HCT116 (cell line): ENCODE measurements at regions not wholly inside any gene's neighbourhood (a gene's known extent, or its start where the extent isn't known, plus 50 kb on each side); places are given as distances from the start of the nearest gene placed in this dataset.

Experiments
- ATAC-seq: fragments of 200-7000 bp; cut with Tn5 transposase; 2 replicates; pipeline ENCODE4 v1.9.1; 2020; ENCODE audit warnings: mild to moderate bottlenecking, moderate library complexity
- BruUV-seq: library from RNA; stranded (reverse); fragments of 400-500 nt; replicated peaks from 2 replicates; lab custom pipeline; 2021; lab: Mats Ljungman, UMichigan
- CTCF ChIA-PET: fragments of 300-600 bp; sonication (Branson Sonifier 250); formaldehyde crosslinking; loops from one replicate; lab custom pipeline; 2021; ENCODE audit warnings: antibody characterized with exemption; lab: Charles Lee
- POLR2A ChIA-PET: fragments of 300-600, 350-600 bp; sonication (Branson Sonifier 250); formaldehyde crosslinking; loops from one replicate; lab custom pipeline; 2021; ENCODE audit warnings: antibody characterized with exemption; lab: Charles Lee
- RAD21 ChIA-PET, 2 experiments: fragments of 300-600 bp; sonication (Branson Sonifier 250); formaldehyde crosslinking; loops; one replicate each; lab custom pipeline; 2023; ENCODE audit warnings: low total read pairs in 2 of 2; ENCODE audit not compliant: uncharacterized antibody in 2 of 2, unreplicated experiment in 2 of 2, low non-redundant PET in 1 of 2; lab: Charles Lee
- DNase-seq: peaks from one replicate; pipeline ENCODE4 v3.0.0-alpha.2; 2010; ENCODE audit warnings: low read depth, low spot score
- H2AFZ ChIP-seq: fragments of 200-600 bp; shearing (Covaris generic), sonication (generic); 2 replicates; pipeline ENCODE4 v1.6.1; 2017; ENCODE audit warnings: low read depth, mixed run types, mixed read lengths, antibody characterized with exemption, low read length; ENCODE audit not compliant: poor library complexity, severe bottlenecking
- H3K27ac ChIP-seq: 2 replicates; pipeline ENCODE4 v1.5.1; 2012; ENCODE audit warnings: low read depth, low read length
- H3K27me3 ChIP-seq: fragments of 200-600 bp; sonication (generic); 2 replicates; pipeline ENCODE4 v1.6.1; 2016; ENCODE audit warnings: mixed run types, low read length, mixed read lengths; ENCODE audit not compliant: insufficient read depth
- H3K36me3 ChIP-seq, 2 experiments: fragments of 200-500 bp in 1 of 2; fragments of 200-600 bp in 1 of 2; sonication (Bioruptor generic) in 1 of 2; sonication (generic) in 1 of 2; 2 replicates each; pipeline versions ENCODE4 v1.5.1 to v1.6.1; 2014 to 2016; ENCODE audit warnings: low read length in 2 of 2, inconsistent platforms in 1 of 2, mixed read lengths in 1 of 2, mixed run types in 1 of 2; ENCODE audit not compliant: insufficient read depth in 2 of 2, control insufficient read depth in 1 of 2
- H3K4me1 ChIP-seq, 2 experiments: fragments of 200-600 bp in 1 of 2; sonication (generic) in 1 of 2; 2 replicates each; pipeline versions ENCODE4 v1.5.1 to v1.6.1; 2012 to 2017; ENCODE audit warnings: low read length in 2 of 2, inconsistent platforms in 1 of 2, mild to moderate bottlenecking in 1 of 2, mixed read lengths in 1 of 2, mixed run types in 1 of 2, moderate library complexity in 1 of 2; ENCODE audit not compliant: insufficient read depth in 2 of 2, control insufficient read depth in 1 of 2
- H3K4me2 ChIP-seq: fragments of 200-600 bp; sonication (generic); 2 replicates; pipeline ENCODE4 v1.6.1; 2017; ENCODE audit warnings: mixed run types, low read length, mixed read lengths
- H3K4me3 ChIP-seq, 2 experiments: fragments of 200-600 bp in 1 of 2; sonication (generic) in 1 of 2; replicated peaks in 1 of 2; 2 replicates each; pipeline ENCODE4 v1.5.1; 2011 to 2016; ENCODE audit warnings: low read length in 2 of 2, control low read depth in 1 of 2, low read depth in 1 of 2, mild to moderate bottlenecking in 1 of 2, mixed read lengths in 1 of 2, mixed run types in 1 of 2
- H3K79me2 ChIP-seq: fragments of 200-600 bp; sonication (generic); 2 replicates; pipeline ENCODE4 v1.6.1; 2017; ENCODE audit warnings: mild to moderate bottlenecking, mixed run types, low read length, moderate library complexity, mixed read lengths; ENCODE audit not compliant: insufficient read depth
- H3K9ac ChIP-seq: fragments of 200-600 bp; sonication (generic); 2 replicates; pipeline ENCODE4 v1.6.1; 2016; ENCODE audit warnings: low read length, mixed read lengths
- H3K9me2 ChIP-seq: fragments of 200-600 bp; sonication (generic), shearing (Covaris generic); 2 replicates; pipeline ENCODE4 v1.6.1; 2017; ENCODE audit warnings: mixed run types, mild to moderate bottlenecking, moderate library complexity; ENCODE audit not compliant: insufficient read depth
- H3K9me3 ChIP-seq, 2 experiments: fragments of 200-500 bp in 1 of 2; fragments of 200-600 bp in 1 of 2; sonication (Bioruptor generic) in 1 of 2; sonication (generic) in 1 of 2; 2 replicates each; pipeline ENCODE4 v1.6.1; 2014 to 2017; ENCODE audit warnings: low read length in 2 of 2, mixed read lengths in 2 of 2, inconsistent platforms in 1 of 2, low read depth in 1 of 2, mild to moderate bottlenecking in 1 of 2, mixed run types in 1 of 2, moderate library complexity in 1 of 2; ENCODE audit not compliant: control insufficient read depth in 1 of 2, insufficient read depth in 1 of 2
- H4K20me1 ChIP-seq: fragments of 200-600 bp; sonication (generic), shearing (Covaris generic); 2 replicates; pipeline ENCODE4 v1.6.1; 2017; ENCODE audit warnings: mixed run types, mild to moderate bottlenecking, moderate library complexity; ENCODE audit not compliant: insufficient read depth
- CEBPB ChIP-seq: IDR thresholded peaks from 2 replicates; pipeline ENCODE4 v1.6.1; 2012; ENCODE audit warnings: low read depth
- CTCF ChIP-seq, 3 experiments: fragments of 200-600 bp in 1 of 3; sonication (generic) in 1 of 3; IDR thresholded peaks in 2 of 3; conservative IDR thresholded peaks in 1 of 3; 2 replicates each; pipeline ENCODE4 v1.5.1; 2012 to 2017; ENCODE audit warnings: low read depth in 2 of 3, low read length in 2 of 3, antibody characterized with exemption in 1 of 3, borderline replicate concordance in 1 of 3, control low read depth in 1 of 3, mild to moderate bottlenecking in 1 of 3, mixed read lengths in 1 of 3, mixed run types in 1 of 3, moderate library complexity in 1 of 3; ENCODE audit not compliant: insufficient read depth in 1 of 3
- RAD21 ChIP-seq: IDR thresholded peaks from 2 replicates; pipeline ENCODE4 v1.6.1; 2012; ENCODE audit warnings: low read depth, mild to moderate bottlenecking
- SP1 ChIP-seq: IDR thresholded peaks from 2 replicates; pipeline ENCODE4 v1.6.1; 2012; ENCODE audit warnings: low read depth
- YY1 ChIP-seq: IDR thresholded peaks from 2 replicates; pipeline ENCODE4 v1.6.1; 2011; ENCODE audit warnings: low read length, low read depth, moderate library complexity, mild to moderate bottlenecking; ENCODE audit not compliant: insufficient replicate concordance; ENCODE audit errors: extremely low read depth
- ZBTB33 ChIP-seq: IDR thresholded peaks from 2 replicates; pipeline ENCODE4 v1.6.1; 2011; ENCODE audit warnings: mild to moderate bottlenecking, low read length, moderate library complexity; ENCODE audit not compliant: insufficient replicate concordance; ENCODE audit errors: extremely low read depth
- ZFX ChIP-seq: fragments of 450-650 bp; IDR thresholded peaks from 2 replicates; pipeline ENCODE4 v1.6.1; 2017
- intact Hi-C: fragments of 100-400 bp; cut with micrococcal nuclease; formaldehyde crosslinking; loops from 2 replicates; pipeline ENCODE4 v1.10.0; 2022

- no peak overlapping the region for H3K4me2 ChIP-seq
- TF ChIP-seq RAD21: no peak
- no peak for TF ChIP-seq YY1
- TF ChIP-seq SP1: no peak
- no peak for TF ChIP-seq CEBPB
- TF ChIP-seq ZFX: no peak
- no peak for TF ChIP-seq CTCF (IDR thresholded peaks at IDR 0.05 in 2 of 3, conservative IDR thresholded peaks at IDR 0.05 in 1 of 3; ENCODE audit: borderline replicate concordance in 1 of 3, insufficient read depth in 1 of 3, low read depth in 2 of 3, low read length in 2 of 3)
- no peak for TF ChIP-seq ZBTB33
- H3K9me3 ChIP-seq: no peaks in the 10 kb centered on the region
- no peak for ATAC-seq
- no peaks in the 10 kb centered on the region for H3K27me3 ChIP-seq
- H3K79me2 ChIP-seq: no peaks in the 10 kb centered on the region
- H3K9ac ChIP-seq: no peak overlapping the region
- H3K36me3 ChIP-seq: no peaks in the 10 kb centered on the region
- H3K4me3 ChIP-seq: no peak overlapping the region
- ChIA-PET CTCF (interaction anchor here (1.6 kb wide), 1 partner anchor 7 kb away, joined by 3 read pairs; no protein-coding TSS in a partner anchor), RAD21 (no interaction called here), POLR2A (no interaction called here)
- no TSS peak for BruUV-seq
- no peaks in the 10 kb centered on the region for H4K20me1 ChIP-seq
- H2AFZ ChIP-seq: no peak overlapping the region
- no peaks in the 10 kb centered on the region for H3K9me2 ChIP-seq
- no peaks in the 10 kb centered on the region for H3K4me1 ChIP-seq
- DNase-seq: no peak
- intact Hi-C loops: no loop called here
- H3K27ac ChIP-seq: no peak overlapping the region
Measured at GRCh38 chr5:103367702-103368101, 109.1 kb downstream of the MACIR start.
